CD4-positive, alpha-beta T cell (primary cell): ENCODE measurements at regions not wholly inside any gene's neighbourhood (a gene's known extent, or its start where the extent isn't known, plus 50 kb on each side); places are given as distances from the start of the nearest gene placed in this dataset.

ENCODE experiments used
- ATAC-seq: fragments of 200-7000 bp; cut with Tn5 transposase; one replicate; pipeline ENCODE4 v1.10.0; 2022; ENCODE audit warnings: mild to moderate bottlenecking; ENCODE audit not compliant: poor library complexity
- CTCF ChIA-PET: fragments of 350-600 bp; sonication (Branson Sonifier 250); formaldehyde crosslinking; loops from one replicate; lab custom pipeline; 2021; ENCODE audit warnings: antibody characterized with exemption, inconsistent platforms; lab: Charles Lee
- POLR2A ChIA-PET: fragments of 350-600 bp; sonication (Branson Sonifier 250); formaldehyde crosslinking; loops from one replicate; lab custom pipeline; 2021; ENCODE audit warnings: antibody characterized with exemption, inconsistent platforms; lab: Charles Lee
- DNase-seq, 14 experiments: peaks; one replicate each; pipeline ENCODE4 v3.0.0-alpha.2; 2013 to 2020; ENCODE audit warnings: mixed read lengths in 2 of 14
- H3K27ac ChIP-seq, 2 donors: one replicate each; pipeline versions ENCODE4 v1.5.1 to v1.7.0; 2013; ENCODE audit warnings: low read length in 2 of 2, low read depth in 1 of 2, mild to moderate bottlenecking in 1 of 2
- H3K27me3 ChIP-seq, 2 experiments: 1 replicate in 1 of 2; 2 replicates in 1 of 2; pipeline versions ENCODE4 v1.6.1 to v1.7.0; 2013; ENCODE audit warnings: low read length in 2 of 2, control low read depth in 1 of 2, mild to moderate bottlenecking in 1 of 2, moderate library complexity in 1 of 2; ENCODE audit not compliant: insufficient read depth in 2 of 2, control insufficient read depth in 1 of 2
- H3K36me3 ChIP-seq: one replicate; pipeline ENCODE4 v1.6.1; 2013; ENCODE audit warnings: low read length, control low read depth; ENCODE audit not compliant: insufficient read depth
- H3K4me1 ChIP-seq: one replicate; pipeline ENCODE4 v1.6.1; 2013; ENCODE audit warnings: low read length, control low read depth; ENCODE audit not compliant: insufficient read depth
- H3K4me3 ChIP-seq: one replicate; pipeline ENCODE4 v1.5.1; 2013; ENCODE audit warnings: mild to moderate bottlenecking, low read length, moderate library complexity
- H3K9me3 ChIP-seq, 2 experiments: 1 replicate in 1 of 2; 2 replicates in 1 of 2; pipeline versions ENCODE4 v1.6.1 to v1.7.0; 2013; ENCODE audit warnings: low read length in 2 of 2, mild to moderate bottlenecking in 2 of 2, control low read depth in 1 of 2, moderate library complexity in 1 of 2; ENCODE audit not compliant: control insufficient read depth in 1 of 2, insufficient read depth in 1 of 2
- H3K27ac Mint-ChIP-seq: one replicate; pipeline ENCODE4 v1.8.0; 2020; ENCODE audit warnings: mixed read lengths
- H3K27me3 Mint-ChIP-seq: one replicate; pipeline ENCODE4 v1.8.0; 2021; ENCODE audit warnings: mixed read lengths
- H3K36me3 Mint-ChIP-seq: one replicate; pipeline ENCODE4 v1.8.0; 2021; ENCODE audit warnings: low read depth, mixed read lengths
- H3K4me1 Mint-ChIP-seq: one replicate; pipeline ENCODE4 v1.8.0; 2021; ENCODE audit warnings: low read depth, mixed read lengths
- H3K4me3 Mint-ChIP-seq: one replicate; pipeline ENCODE4 v1.8.0; 2020; ENCODE audit warnings: mild to moderate bottlenecking, mixed read lengths
- H3K9me3 Mint-ChIP-seq: one replicate; pipeline ENCODE4 v1.8.0; 2020; ENCODE audit warnings: mixed read lengths
- CTCF ChIP-seq: fragments of 200-600 bp; IDR thresholded peaks from one replicate; pipeline ENCODE4 v1.8.0; 2022; ENCODE audit warnings: antibody characterized with exemption, mild to moderate bottlenecking
- intact Hi-C, 2 experiments: fragments of 100-400 bp; cut with DNase I in 1 of 2; cut with micrococcal nuclease in 1 of 2; formaldehyde crosslinking; loops; one replicate each; pipeline versions ENCODE4 v1.15.1 to v1.9.0; 2023 to 2025; cut with DNase I, micrococcal nuclease

DNA sequence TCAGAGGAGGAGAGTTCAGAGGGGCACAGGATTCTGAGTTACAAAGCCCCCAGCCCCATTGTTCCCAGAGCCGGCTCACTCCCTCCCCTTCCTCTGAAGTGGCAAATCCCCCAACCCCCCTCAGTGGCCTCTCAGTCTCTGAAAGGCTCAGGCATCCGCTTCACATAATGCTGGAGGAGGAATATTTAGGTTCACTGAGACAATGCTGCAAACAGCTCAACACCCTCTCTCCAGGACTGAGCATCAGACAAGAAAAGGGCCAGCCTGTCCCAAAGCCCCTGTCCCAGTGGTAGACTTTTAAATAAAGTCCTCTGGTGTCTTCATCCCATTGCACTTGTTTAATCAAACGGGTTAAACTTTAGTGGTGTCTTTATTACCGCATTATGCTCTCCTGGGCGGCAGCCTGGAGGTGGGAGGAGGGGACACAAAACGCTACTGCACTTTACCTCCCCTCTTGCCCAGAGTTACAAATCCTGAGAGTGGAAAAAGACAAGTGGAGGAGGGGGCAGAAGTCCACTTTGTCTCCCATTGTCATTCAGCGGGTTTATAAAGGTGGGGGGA lies 257.9 kb downstream of the FGFR2 start:
- Mint-ChIP-seq H3K4me1 (no peaks in the 10 kb centered on the region), H3K27ac (no peak overlapping the region), H3K36me3 (no peaks in the 10 kb centered on the region), H3K27me3 (no peaks in the 10 kb centered on the region), H3K4me3 (no peak overlapping the region), H3K9me3 (no peaks in the 10 kb centered on the region)
- no peaks in the 10 kb centered on the region for H3K27me3 ChIP-seq
- no peak overlapping the region for H3K27ac ChIP-seq
- DNase-seq, result no peak
- no peak overlapping the region for H3K4me3 ChIP-seq
- CTCF ChIA-PET, result no interaction called here
- no peaks in the 10 kb centered on the region for H3K36me3 ChIP-seq
- intact Hi-C loops, result no loop called here
- TF ChIP-seq CTCF, result no peak
- H3K9me3 ChIP-seq, result peaks cover 0 to 3% of the 10 kb centered on the region in 2 experiments
- no peak for ATAC-seq
- POLR2A ChIA-PET, result no interaction called here
- no peaks in the 10 kb centered on the region for H3K4me1 ChIP-seq

DNA sequence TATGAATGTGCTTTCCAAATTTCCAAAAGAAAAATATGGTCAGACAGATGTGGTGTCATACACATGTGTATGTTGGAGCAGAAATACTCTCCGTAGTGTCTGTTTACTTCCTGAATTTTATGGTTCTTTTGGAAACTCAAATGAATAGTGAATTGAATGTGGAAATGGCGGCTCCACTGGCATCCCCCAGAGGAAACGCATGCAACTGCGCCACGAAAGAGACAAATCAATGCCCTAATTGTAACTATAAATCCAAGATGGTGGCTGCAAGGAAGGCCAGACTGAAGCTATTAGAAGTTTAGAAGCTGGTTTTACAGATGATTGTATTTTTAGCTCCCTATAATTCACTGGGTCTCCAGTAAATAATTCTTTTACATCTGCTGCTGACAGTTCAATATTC lies 246.7 kb downstream of the FGFR2 start:
- ATAC-seq, result no peak
- H3K4me3 Mint-ChIP-seq, result no peak overlapping the region
- POLR2A ChIA-PET, result no interaction called here
- H3K27ac Mint-ChIP-seq, result no peak overlapping the region
- Histone ChIP-seq H3K4me1 (no peaks in the 10 kb centered on the region), H3K27ac (no peak overlapping the region), H3K27me3 (no peaks in the 10 kb centered on the region), H3K4me3 (no peak overlapping the region), H3K9me3 (no peaks in the 10 kb centered on the region), H3K36me3 (no peaks in the 10 kb centered on the region)
- H3K27me3 Mint-ChIP-seq, result no peaks in the 10 kb centered on the region
- CTCF ChIA-PET, result interaction anchor here (0.6 kb wide), 1 partner anchor 13 kb away, joined by 4 read pairs; no protein-coding TSS in a partner anchor
- no peak for TF ChIP-seq CTCF
- intact Hi-C loops, result no loop called here
- no peak for DNase-seq
- peaks cover 6% of the 10 kb centered on the region for H3K9me3 Mint-ChIP-seq
- no peaks in the 10 kb centered on the region for H3K4me1 Mint-ChIP-seq
- H3K36me3 Mint-ChIP-seq, result no peaks in the 10 kb centered on the region

- H3K27me3 ChIP-seq, result no peaks in the 10 kb centered on the region
- DNase-seq, result no peak
- H3K9me3 Mint-ChIP-seq, result peaks cover 6% of the 10 kb centered on the region
- ChIA-PET POLR2A (no interaction called here), CTCF (interaction anchor here (0.6 kb wide), 1 partner anchor 12 kb away, joined by 4 read pairs; no protein-coding TSS in a partner anchor)
- TF ChIP-seq CTCF, result no peak
- no peak overlapping the region for H3K27ac Mint-ChIP-seq
- H3K4me3 Mint-ChIP-seq, result no peak overlapping the region
- no peaks in the 10 kb centered on the region for H3K4me1 Mint-ChIP-seq
- no peak for ATAC-seq
- H3K4me1 ChIP-seq, result no peaks in the 10 kb centered on the region
- no peaks in the 10 kb centered on the region for H3K36me3 Mint-ChIP-seq
- no peaks in the 10 kb centered on the region for H3K27me3 Mint-ChIP-seq
- intact Hi-C loops, result no loop called here
- no peaks in the 10 kb centered on the region for H3K9me3 ChIP-seq
- no peak overlapping the region for H3K4me3 ChIP-seq
- H3K36me3 ChIP-seq, result no peaks in the 10 kb centered on the region
- no peak overlapping the region for H3K27ac ChIP-seq
Observed at GRCh38 chr10:121352231-121352855, 245.9 kb downstream of the FGFR2 start.
